CD14-positive monocyte (primary cell): ENCODE measurements at regions not wholly inside any gene's neighbourhood (a gene's known extent, or its start where the extent isn't known, plus 50 kb on each side); places are given as distances from the start of the nearest gene placed in this dataset.

Experiments
- DNase-seq, 3 donors: peaks; one replicate each; pipeline ENCODE4 v3.0.0-alpha.2; 2011 to 2022
- H2AFZ ChIP-seq: 2 replicates; pipeline ENCODE4 v1.6.0; 2012; ENCODE audit warnings: mild to moderate bottlenecking, low read depth, low read length, inconsistent platforms; ENCODE audit not compliant: insufficient read depth, poor library complexity, severe bottlenecking
- H3K27ac ChIP-seq, 2 donors: 1 replicate in 1 of 2; 2 replicates in 1 of 2; pipeline ENCODE4 v1.5.1; 2012 to 2013; ENCODE audit warnings: low read length in 2 of 2, control low read depth in 1 of 2, inconsistent platforms in 1 of 2, low read depth in 1 of 2, mild to moderate bottlenecking in 1 of 2
- H3K27me3 ChIP-seq, 2 donors: one replicate each; pipeline versions ENCODE4 v1.6.0 to v1.6.1; 2011 to 2013; ENCODE audit warnings: low read length in 2 of 2; ENCODE audit not compliant: control insufficient read depth in 2 of 2, insufficient read depth in 2 of 2
- H3K36me3 ChIP-seq, 2 donors: replicated peaks in 1 of 2; 1 replicate in 1 of 2; 2 replicates in 1 of 2; pipeline versions ENCODE4 v1.5.1 to v1.6.1; 2012 to 2013; ENCODE audit warnings: low read length in 2 of 2, control low read depth in 1 of 2, inconsistent platforms in 1 of 2, mild to moderate bottlenecking in 1 of 2; ENCODE audit not compliant: insufficient read depth in 2 of 2, control insufficient read depth in 1 of 2
- H3K4me1 ChIP-seq, 2 donors: 1 replicate in 1 of 2; 2 replicates in 1 of 2; pipeline versions ENCODE4 v1.5.1 to v1.6.1; 2012 to 2013; ENCODE audit warnings: low read length in 2 of 2, control low read depth in 1 of 2, inconsistent platforms in 1 of 2, mild to moderate bottlenecking in 1 of 2, moderate library complexity in 1 of 2; ENCODE audit not compliant: insufficient read depth in 2 of 2, control insufficient read depth in 1 of 2
- H3K4me2 ChIP-seq: replicated peaks from 2 replicates; pipeline ENCODE3; 2012; ENCODE audit warnings: low read length, moderate library complexity, mild to moderate bottlenecking; ENCODE audit not compliant: poor library complexity, severe bottlenecking; ENCODE audit errors: extremely low read depth
- H3K4me3 ChIP-seq, 3 experiments: fragments of 200-600 bp in 1 of 3; sonication (generic) in 1 of 3; replicated peaks in 1 of 3; 1 replicate in 2 of 3; 2 replicates in 1 of 3; pipeline ENCODE4 v1.5.1; 2011 to 2013; ENCODE audit warnings: low read length in 3 of 3, mild to moderate bottlenecking in 3 of 3, control low read depth in 2 of 3, low read depth in 2 of 3, inconsistent platforms in 1 of 3, moderate library complexity in 1 of 3
- H3K79me2 ChIP-seq: 2 replicates; pipeline ENCODE4 v1.6.0; 2012; ENCODE audit warnings: mild to moderate bottlenecking, control low read depth, inconsistent platforms, low read length, moderate library complexity; ENCODE audit not compliant: insufficient read depth
- H3K9ac ChIP-seq: 2 replicates; pipeline ENCODE4 v1.6.0; 2017; ENCODE audit warnings: low read length, mild to moderate bottlenecking; ENCODE audit not compliant: insufficient read depth, poor library complexity, severe bottlenecking
- H3K9me3 ChIP-seq, 2 donors: replicated peaks in 1 of 2; 1 replicate in 1 of 2; 2 replicates in 1 of 2; pipeline versions ENCODE4 v1.5.1 to v1.6.1; 2012 to 2013; ENCODE audit warnings: low read length in 2 of 2, control low read depth in 1 of 2; ENCODE audit not compliant: control insufficient read depth in 1 of 2, insufficient read depth in 1 of 2
- H4K20me1 ChIP-seq: 2 replicates; pipeline ENCODE4 v1.6.0; 2012; ENCODE audit warnings: mild to moderate bottlenecking, low read length, control low read depth, moderate library complexity; ENCODE audit not compliant: insufficient read depth
- H3K27ac Mint-ChIP-seq, 7 donors: one replicate each; pipeline ENCODE4 v1.8.0; 2020; ENCODE audit warnings: mild to moderate bottlenecking in 7 of 7, mixed read lengths in 7 of 7, moderate library complexity in 6 of 7, inconsistent platforms in 2 of 7
- H3K27me3 Mint-ChIP-seq, 3 donors: one replicate each; pipeline ENCODE4 v1.8.0; 2021 to 2022; ENCODE audit warnings: low read depth in 3 of 3, mild to moderate bottlenecking in 3 of 3, mixed read lengths in 3 of 3, moderate library complexity in 3 of 3, inconsistent platforms in 1 of 3
- H3K36me3 Mint-ChIP-seq, 2 donors: one replicate each; pipeline ENCODE4 v1.8.0; 2020; ENCODE audit warnings: mixed read lengths in 2 of 2, inconsistent platforms in 1 of 2, mild to moderate bottlenecking in 1 of 2
- H3K4me1 Mint-ChIP-seq: one replicate; pipeline ENCODE4 v1.8.0; 2020; ENCODE audit warnings: mild to moderate bottlenecking, mixed read lengths
- H3K4me3 Mint-ChIP-seq, 2 donors: one replicate each; pipeline ENCODE4 v1.8.0; 2020; ENCODE audit warnings: mild to moderate bottlenecking in 2 of 2, mixed read lengths in 2 of 2, moderate library complexity in 1 of 2
- H3K9me3 Mint-ChIP-seq, 7 donors: one replicate each; pipeline ENCODE4 v1.8.0; 2020 to 2022; ENCODE audit warnings: mixed read lengths in 7 of 7, mild to moderate bottlenecking in 6 of 7, moderate library complexity in 6 of 7, inconsistent platforms in 2 of 7
- WGBS: methylation state at CpG from one replicate; pipeline ENCODE4 v1.1.5; 2013; ENCODE audit warnings: missing lambda C conversion rate; ENCODE audit not compliant: insufficient coverage; 5-methylcytosine and 5-hydroxymethylcytosine counted together
- intact Hi-C, 2 donors: fragments of 100-400 bp; cut with micrococcal nuclease; formaldehyde crosslinking; loops; one replicate each; pipeline versions ENCODE4 v1.15.0 to v1.15.1; 2023
- TF ChIP-seq, protein P1 (sequence below): fragments of 200-600 bp; IDR thresholded peaks from one replicate; pipeline ENCODE4 v1.8.0; 2022; ENCODE audit warnings: antibody characterized with exemption, mild to moderate bottlenecking

DNA sequence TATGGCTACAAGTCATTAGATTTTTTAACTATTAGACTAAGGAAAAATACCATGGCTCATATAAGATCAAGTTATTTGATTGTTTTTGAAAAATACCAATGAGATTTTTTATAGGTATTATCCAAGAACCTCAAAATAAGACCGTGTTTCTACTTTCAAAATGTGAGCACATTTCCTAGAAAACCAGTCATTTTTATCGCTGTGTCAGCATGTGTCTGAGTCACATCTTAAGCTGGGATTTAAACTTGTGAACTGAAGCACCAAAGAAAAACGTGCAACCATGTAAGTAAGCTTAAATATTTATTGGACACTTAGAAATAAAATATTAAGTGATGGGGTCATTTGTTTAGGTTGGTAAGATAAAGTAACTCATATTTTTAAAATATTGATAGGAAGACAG, 1676.0 kb upstream of the NUDT12 start:
- Mint-ChIP-seq H3K4me1 (no peaks in the 10 kb centered on the region), H3K36me3 (no peaks in the 10 kb centered on the region), H3K27ac (no peak overlapping the region), H3K27me3 (no peaks in the 10 kb centered on the region), H3K4me3 (no peak overlapping the region), H3K9me3 (peaks cover 0 to 2% (median 0%) of the 10 kb centered on the region in 7 donors)
- Histone ChIP-seq H3K4me1 (no peaks in the 10 kb centered on the region), H3K4me2 (no peak overlapping the region), H3K27ac (no peak overlapping the region), H3K36me3 (no peaks in the 10 kb centered on the region), H3K9ac (no peak overlapping the region), H3K9me3 (no peaks in the 10 kb centered on the region), H3K79me2 (no peaks in the 10 kb centered on the region), H3K27me3 (no peaks in the 10 kb centered on the region), H4K20me1 (no peaks in the 10 kb centered on the region), H2AFZ (no peak overlapping the region), H3K4me3 (no peak overlapping the region)
- WGBS, result no CpG with 5 or more reads among the region's 3 CpGs
- intact Hi-C loops, result no loop called here
- DNase-seq, result no peak
- TF ChIP-seq, protein P1, sequence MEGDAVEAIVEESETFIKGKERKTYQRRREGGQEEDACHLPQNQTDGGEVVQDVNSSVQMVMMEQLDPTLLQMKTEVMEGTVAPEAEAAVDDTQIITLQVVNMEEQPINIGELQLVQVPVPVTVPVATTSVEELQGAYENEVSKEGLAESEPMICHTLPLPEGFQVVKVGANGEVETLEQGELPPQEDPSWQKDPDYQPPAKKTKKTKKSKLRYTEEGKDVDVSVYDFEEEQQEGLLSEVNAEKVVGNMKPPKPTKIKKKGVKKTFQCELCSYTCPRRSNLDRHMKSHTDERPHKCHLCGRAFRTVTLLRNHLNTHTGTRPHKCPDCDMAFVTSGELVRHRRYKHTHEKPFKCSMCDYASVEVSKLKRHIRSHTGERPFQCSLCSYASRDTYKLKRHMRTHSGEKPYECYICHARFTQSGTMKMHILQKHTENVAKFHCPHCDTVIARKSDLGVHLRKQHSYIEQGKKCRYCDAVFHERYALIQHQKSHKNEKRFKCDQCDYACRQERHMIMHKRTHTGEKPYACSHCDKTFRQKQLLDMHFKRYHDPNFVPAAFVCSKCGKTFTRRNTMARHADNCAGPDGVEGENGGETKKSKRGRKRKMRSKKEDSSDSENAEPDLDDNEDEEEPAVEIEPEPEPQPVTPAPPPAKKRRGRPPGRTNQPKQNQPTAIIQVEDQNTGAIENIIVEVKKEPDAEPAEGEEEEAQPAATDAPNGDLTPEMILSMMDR, result no peak

DNA sequence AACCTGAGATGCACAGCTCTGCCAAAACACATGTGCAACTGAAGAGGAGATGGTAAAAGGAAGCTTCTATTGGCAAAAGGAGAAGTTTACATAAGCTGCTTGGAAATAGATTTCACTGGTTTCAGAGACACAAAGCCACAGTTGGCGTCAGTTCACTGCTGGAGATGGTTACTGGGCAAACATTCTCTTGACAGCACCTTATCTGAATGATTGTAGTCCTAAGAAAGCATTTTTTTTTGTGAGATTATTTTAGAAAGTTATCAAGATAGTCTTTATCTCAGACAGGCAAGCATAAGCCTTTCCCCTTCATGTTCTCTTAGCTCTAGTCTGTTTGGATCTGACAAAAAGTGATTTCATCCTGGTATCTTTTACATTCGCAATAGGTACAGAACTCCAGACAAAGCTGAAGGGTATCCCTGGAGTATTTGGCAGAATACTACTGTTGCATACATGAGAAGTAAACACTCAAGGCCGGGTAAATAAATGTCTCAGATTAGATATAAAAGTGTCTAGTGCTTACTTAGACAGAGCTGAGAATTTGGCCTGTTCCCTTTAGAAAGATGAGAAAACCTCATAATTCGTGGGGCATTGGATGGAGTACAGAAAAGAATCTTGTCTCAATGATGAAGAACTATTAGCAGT, 1668.0 kb upstream of the NUDT12 start:
- H3K79me2 ChIP-seq, result no peaks in the 10 kb centered on the region
- Mint-ChIP-seq H3K36me3 (no peaks in the 10 kb centered on the region), H3K4me1 (no peaks in the 10 kb centered on the region), H3K4me3 (no peak overlapping the region), H3K9me3 (peaks cover 0 to 2% (median 0%) of the 10 kb centered on the region in 7 donors), H3K27ac (no peak overlapping the region), H3K27me3 (no peaks in the 10 kb centered on the region)
- no peaks in the 10 kb centered on the region for H3K27me3 ChIP-seq
- no peaks in the 10 kb centered on the region for H4K20me1 ChIP-seq
- H3K9me3 ChIP-seq, result no peaks in the 10 kb centered on the region
- H3K9ac ChIP-seq, result no peak overlapping the region
- no peak overlapping the region for H3K4me2 ChIP-seq
- H3K4me3 ChIP-seq, result no peak overlapping the region
- TF ChIP-seq, protein P1, result no peak
- 94% methylated on average over 2 of the region's 4 CpGs for WGBS
- H3K4me1 ChIP-seq, result no peaks in the 10 kb centered on the region
- no peak overlapping the region for H3K27ac ChIP-seq
- H2AFZ ChIP-seq, result no peak overlapping the region
- H3K36me3 ChIP-seq, result no peaks in the 10 kb centered on the region
- intact Hi-C loops, result no loop called here
- no peak for DNase-seq
